Activated CD4-positive, CD25-positive, alpha-beta regulatory T cell (primary cell): ENCODE measurements at regions not wholly inside any gene's neighbourhood (a gene's known extent, or its start where the extent isn't known, plus 50 kb on each side); places are given as distances from the start of the nearest gene placed in this dataset.
"Not testable (repeated sequence)": the region's sequence is repeated elsewhere in the genome, so short reads cannot be mapped to it uniquely, and the experiment has no call there.

Source experiments
- DNase-seq, 4 experiments: peaks; one replicate each; lab custom pipeline; 2025; lab: John Stamatoyannopoulos, UW

GRCh38 chr12:125794401-125794800 is 729.2 kb downstream of the AACS start:
- no peak for DNase-seq

DNA sequence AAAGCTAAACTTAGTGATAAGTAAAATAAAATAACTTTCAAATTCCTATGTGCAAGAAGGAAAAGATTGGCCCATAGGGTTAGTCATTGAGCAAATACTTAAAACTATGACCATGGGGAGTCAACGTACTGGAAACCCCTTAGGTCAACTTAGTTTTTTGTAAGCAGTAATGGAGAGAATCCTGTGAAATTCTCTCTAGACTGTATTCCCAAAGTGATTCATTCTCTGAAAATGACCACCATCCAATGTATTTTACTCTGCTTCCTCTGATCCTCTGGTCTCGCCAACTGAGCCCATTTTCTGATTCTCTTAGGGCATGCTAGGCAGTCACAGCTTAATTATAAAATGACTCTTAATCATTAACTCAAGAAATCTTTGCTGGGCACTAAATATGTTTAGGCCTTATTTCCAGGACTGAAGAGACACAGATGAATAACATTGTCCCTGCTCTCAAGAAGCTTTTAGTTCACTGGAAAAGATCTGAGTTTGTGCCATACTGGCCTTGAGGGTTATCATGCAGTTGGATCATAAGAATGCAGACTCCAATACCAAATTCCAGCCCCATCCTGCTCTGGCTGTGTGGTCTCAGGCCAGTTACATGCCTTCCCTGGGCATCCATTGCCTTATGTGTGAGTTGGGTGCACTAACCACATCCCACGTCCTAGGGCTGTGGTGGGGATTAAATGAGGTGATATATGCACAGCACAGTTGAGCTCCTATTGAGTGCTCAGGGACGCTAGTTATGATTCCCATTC is 732.4 kb downstream of the AACS start:
- no peak for DNase-seq

- DNase-seq = no peak
These were observed 739.4 kb downstream of the AACS start for GRCh38 chr12:125804660-125805059.

GRCh38 chr12:125824276-125824675 is 759.0 kb downstream of the AACS start:
- no peak for DNase-seq

- DNase-seq = no peak
These were observed 770.6 kb downstream of the AACS start for GRCh38 chr12:125835852-125836251.

GRCh38 chr12:125836647-125837046 is 771.4 kb downstream of the AACS start:
- DNase-seq = no peak

DNA sequence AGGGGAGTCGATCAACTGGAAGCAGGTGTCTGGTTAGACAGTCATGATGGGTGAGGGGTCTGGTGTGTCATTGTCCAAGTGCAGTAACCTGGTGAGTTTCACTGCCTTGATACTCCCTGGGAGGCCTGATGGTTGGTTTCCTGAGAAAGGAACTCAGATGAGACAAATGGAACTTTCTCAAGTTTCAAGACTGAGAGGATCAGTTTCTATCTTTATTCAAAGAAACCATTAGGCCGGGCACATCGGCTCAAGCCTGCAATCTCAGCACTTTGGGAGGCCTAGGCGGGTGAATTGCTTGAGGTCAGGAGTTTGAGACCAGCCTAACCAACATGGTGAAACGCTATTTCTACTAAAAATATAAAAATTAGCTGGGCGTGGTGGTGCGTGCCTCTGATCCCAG is 776.1 kb downstream of the AACS start:
- no peak for DNase-seq

GRCh38 chr12:125852116-125852515 is 786.9 kb downstream of the AACS start:
- DNase-seq = no peak

DNA sequence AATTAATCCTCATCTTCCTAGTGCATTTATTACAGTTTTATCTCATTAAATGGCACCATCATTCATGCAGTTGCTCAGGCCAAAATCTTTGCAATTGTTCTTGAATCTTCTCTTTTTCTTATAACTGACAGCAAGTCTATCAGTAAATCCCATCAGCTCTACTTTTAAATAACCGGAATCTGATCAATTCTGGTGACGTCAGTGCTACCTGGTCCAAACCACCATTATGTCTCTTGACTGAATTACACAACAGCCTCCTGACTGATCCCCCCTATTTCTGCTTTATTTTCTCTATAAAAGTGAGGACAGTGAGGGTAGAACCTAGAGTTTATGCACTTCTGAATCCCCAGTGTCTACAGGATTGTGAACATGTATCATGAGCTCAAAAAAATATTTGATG is 787.4 kb downstream of the AACS start:
- no peak for DNase-seq

- DNase-seq = no peak
These were observed 788.4 kb downstream of the AACS start for GRCh38 chr12:125853670-125854069.

- DNase-seq = no peak
These were observed 791.1 kb downstream of the AACS start for GRCh38 chr12:125856366-125856765.

- no peak for DNase-seq
These were observed 791.7 kb downstream of the AACS start for GRCh38 chr12:125856896-125857295.

DNA sequence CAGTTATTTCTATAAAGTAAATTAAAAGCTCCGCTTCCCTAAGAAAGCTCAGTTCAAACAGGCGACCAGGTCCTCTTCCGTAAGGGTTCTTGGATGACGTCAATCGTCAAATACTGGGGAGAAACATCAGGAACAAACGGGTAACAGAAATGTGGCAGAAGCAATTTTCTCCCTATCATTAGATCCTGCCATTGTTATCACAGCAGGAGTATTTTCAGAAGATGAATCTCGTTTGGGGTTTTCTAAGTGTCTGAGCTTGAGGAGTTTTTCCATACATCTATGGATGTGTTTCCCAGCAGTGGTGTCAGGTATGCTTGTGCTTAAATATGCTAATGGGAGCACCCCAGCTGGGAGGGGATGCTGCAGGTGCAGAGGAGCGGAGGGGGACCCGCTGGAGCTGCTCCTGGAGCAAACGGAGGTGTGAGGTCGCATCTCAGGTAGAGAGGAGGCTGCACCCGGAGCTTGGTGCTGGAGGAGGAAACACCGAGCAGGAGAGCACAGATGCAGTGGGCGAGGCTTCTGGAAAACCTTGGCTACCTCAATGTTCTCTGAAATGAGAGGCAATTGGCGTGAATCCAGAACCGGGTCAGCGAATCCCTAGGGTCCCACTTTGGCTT is 795.5 kb downstream of the AACS start:
- no peak for DNase-seq

DNA sequence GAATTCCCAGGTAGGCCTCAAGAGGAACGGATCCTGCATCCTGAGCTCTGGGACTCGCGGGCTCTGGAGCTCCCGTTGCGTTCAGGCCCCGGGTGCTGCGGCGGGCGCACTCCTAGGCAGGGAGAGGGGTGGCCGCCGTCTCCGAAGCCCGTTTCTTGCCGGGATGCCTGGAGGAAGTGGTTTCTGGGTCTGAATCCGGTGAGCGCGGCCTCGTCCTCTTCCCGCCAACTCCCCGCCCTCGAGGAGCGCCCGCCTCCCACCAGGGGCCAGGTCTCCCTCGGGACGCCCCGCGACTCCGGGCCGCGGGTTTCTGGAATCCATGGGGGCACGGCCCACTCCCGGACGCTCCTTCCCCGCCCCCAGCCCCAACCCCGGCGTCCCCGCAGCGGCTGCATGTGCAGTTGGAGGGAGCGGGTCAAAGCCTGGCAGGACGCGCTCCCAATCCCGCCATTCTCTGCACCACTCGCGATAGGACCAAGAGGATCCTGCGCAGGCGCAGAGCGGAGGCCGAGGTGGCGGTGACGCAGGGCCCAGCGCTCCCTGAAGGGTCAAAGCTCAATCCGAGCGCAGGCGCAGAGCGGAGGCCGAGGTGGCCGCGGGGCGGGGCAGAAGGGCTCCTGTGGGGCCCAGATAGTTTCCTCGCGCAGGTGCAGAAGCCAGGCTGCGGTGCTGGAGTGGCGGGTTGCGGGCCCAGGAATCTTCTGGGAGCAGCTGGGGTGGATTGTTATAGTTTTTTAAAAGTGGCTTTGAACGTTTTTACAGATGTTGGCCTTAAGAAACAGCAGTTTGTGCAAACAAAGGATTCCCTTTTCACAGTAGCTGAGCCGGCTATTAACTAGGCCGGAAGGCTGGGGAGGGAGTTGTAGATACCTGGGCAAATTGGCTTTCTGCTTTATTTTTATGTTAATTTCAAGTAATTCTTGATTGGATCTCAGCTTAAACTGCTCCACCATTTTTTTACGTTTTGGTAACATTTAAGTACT is 796.4 kb downstream of the AACS start:
- no peak for DNase-seq

- DNase-seq = not testable (repeated sequence)
These were observed 800.0 kb downstream of the AACS start for GRCh38 chr12:125865236-125865635.

- DNase-seq = no peak
These were observed 806.8 kb downstream of the AACS start for GRCh38 chr12:125871811-125872594.

- no peak for DNase-seq
These were observed 807.8 kb downstream of the AACS start for GRCh38 chr12:125873016-125873415.

DNA sequence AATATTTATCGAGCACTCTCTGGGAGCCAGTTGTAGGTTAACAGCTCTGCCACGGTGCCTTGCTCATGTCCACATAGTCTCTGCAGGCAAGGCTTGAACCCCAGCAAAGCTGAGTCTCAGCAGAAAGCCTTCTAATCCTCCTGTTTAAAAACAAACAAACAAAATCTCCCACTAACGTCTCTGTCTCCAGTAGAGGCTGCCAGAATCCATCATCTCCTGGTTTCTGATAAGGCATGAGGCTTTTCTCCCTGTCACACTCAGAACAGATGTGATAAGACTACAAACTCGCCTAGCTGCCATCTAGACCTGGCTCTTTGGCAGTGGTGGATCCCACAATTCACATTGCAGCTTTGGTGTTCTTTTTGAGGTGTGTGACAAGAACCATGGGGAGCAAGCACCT is 813.2 kb downstream of the AACS start:
- no peak for DNase-seq

DNA sequence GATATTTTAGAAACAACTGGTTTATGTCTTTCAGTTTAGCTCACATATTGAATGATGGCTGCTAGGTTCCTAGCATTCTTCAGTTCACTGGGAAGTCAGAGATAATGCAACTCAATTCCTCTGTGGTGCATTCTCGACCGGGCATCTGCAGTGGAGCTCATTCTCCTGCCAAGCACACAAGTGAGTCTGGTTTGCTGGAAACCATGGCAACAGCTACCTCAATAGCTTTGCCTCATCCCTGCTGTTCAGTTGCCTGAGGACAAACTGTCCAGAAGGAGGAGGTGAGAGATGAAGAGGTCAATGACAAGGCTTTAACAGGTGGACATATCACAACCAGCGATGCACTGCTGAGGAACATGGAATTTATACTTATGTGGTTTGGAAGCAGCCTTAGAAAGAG is 816.9 kb downstream of the AACS start:
- DNase-seq = no peak

DNA sequence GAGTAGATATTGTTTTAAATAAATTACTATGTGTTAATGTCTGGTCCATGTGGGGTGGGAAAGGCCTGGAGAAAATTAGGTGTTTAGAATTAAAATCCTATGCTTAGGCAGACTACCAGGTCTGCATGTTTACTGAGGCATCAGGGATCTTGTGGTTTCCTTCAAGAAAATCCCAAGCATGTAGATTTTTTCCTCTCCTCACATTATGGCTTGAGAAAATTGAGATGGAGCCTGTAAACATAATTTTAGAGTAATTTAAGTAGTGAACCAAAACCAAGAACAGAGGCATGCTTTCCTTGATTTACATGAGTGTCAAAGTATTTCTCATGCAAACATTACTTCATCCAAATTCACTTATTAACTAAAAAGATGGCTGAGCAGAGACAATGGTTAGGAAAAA is 823.7 kb downstream of the AACS start:
- DNase-seq = no peak

GRCh38 chr12:125889742-125890141 is 824.5 kb downstream of the AACS start:
- no peak for DNase-seq

DNA sequence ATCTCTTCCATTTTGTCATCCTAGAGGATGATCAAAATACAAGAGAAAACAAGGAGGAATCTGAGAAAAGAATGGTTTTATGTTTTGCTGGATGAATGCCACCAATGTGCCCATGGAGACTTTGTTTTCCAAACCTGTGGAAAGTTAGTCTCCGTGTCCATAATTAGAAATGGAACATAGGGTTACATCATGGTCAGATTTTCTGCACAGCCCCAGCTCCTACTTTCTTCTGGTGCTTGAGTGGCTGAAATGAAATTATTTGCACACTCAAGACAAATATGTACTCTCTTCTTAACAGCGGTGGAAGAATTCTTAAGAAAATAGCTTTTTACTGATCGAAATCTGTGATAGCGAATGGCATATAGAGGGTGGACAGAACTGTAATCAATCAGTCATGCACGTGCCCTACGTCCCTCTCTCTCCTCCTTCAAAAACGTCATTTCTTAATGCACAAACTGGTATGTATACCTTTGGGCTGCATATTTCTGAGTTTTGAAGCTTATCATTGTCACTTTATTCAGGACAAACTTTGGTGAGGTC is 825.2 kb downstream of the AACS start:
- no peak for DNase-seq
